ENCODE measurements at regions not wholly inside any gene's neighbourhood (a gene's known extent, or its start where the extent isn't known, plus 50 kb on each side); places are given as distances from the start of the nearest gene placed in this dataset.
"Not testable (repeated sequence)": the region's sequence is repeated elsewhere in the genome, so short reads cannot be mapped to it uniquely, and the experiment has no call there.

DNA sequence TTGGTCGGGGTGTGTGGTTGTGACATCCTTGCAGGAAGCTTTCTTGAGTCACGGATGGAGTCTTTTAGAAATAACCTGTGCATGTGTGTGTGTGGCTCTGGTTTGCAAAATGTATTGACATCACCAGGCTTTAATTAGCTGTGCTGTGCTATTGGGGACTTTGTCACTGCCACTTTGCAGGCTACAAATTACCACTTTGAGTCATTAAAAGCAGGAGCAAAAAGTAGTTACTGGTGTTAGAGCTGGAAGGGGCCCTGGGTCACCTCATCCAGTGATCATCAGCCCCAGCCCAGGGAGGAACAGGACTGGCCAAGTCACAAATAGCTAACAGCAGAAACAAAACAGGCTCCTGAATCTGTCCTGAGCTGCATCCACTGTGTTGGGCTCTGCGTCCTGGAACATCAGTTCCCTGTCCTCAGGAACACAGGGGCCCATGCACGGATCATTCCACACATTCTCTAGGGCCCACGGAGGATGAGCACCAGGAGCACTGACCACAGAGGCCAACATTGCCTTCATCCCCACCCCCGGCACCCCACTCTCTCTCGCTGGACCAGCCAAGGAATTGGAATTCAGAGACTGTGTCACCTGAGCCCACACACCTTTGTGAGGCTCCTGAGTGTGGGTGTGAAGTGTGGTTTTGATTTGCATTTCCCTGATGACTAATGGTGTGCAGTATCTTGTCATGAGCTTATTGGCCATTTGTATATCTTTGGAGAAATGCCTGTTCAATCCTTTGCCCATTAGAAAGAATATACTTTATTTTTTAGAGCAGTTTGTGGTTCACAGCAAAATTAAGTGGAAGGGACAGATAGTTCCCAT, 280.1 kb upstream of the C1orf174 start:
- Histone ChIP-seq H3K27me3 (ENCODE audit: insufficient read depth, low read length) (no peaks in the 10 kb centered on the region), H2AFZ (ENCODE audit: low read depth, low read length) (no peak overlapping the region)

DNA sequence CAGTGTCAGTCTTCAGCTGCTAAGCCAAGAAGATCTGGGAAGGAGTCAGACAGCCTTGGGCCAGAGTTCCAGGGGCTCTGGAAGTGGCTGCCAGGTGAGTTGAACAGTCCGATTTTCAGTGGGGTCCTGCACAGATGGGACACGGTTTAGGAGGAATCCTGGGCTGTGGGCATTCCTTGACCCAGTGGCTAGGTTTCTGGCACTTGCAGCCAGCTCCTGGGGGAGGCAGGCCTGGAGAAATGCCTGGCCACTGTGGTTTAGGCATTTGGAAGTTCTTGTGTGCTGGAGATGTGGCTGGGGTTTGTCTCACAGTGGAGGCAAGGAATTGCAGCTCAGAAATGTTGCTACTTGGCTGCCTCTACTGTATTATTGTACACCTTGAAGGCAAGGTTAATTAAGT, 286.4 kb upstream of the C1orf174 start:
- H3K4me1 ChIP-seq (ENCODE audit: insufficient read depth, low read length); H3K27me3 Mint-ChIP-seq (ENCODE audit: low read depth, unreplicated experiment); H3K4me1 Mint-ChIP-seq (ENCODE audit: low read depth, unreplicated experiment); H3K4me3 Mint-ChIP-seq (ENCODE audit: unreplicated experiment); H3K9me3 Mint-ChIP-seq (ENCODE audit: unreplicated experiment); DNase-seq (ENCODE audit: low read depth); H4K20me1 ChIP-seq (ENCODE audit: insufficient read depth, low read length); H3K79me2 ChIP-seq (ENCODE audit: insufficient read depth, low read length); H3K27ac ChIP-seq (ENCODE audit: low read depth, low read length); H3K4me3 ChIP-seq (ENCODE audit: insufficient read depth, low read depth, low read length); H3K9me3 ChIP-seq (ENCODE audit: insufficient read depth, low read depth, low read length); H3K27me3 ChIP-seq (ENCODE audit: insufficient read depth, low read length); H3K36me3 Mint-ChIP-seq (ENCODE audit: low read depth, unreplicated experiment); FAIRE-seq; H2AFZ ChIP-seq (ENCODE audit: low read depth, low read length); H3K9ac ChIP-seq (ENCODE audit: low read length); H3K27ac Mint-ChIP-seq (ENCODE audit: unreplicated experiment); H3K36me3 ChIP-seq (ENCODE audit: insufficient read depth, low read length); H3K4me2 ChIP-seq (ENCODE audit: low read length): not testable (repeated sequence)

More for the DNA sequence above, 280.1 kb upstream of the C1orf174 start:
- Histone ChIP-seq H3K4me1 (ENCODE audit: insufficient read depth, low read length) (no peaks in the 10 kb centered on the region), H3K9me3 (ENCODE audit: insufficient read depth, low read depth, low read length) (no peaks in the 10 kb centered on the region), H3K4me2 (ENCODE audit: low read length) (no peak overlapping the region), H3K36me3 (ENCODE audit: insufficient read depth, low read length) (no peaks in the 10 kb centered on the region), H3K9ac (ENCODE audit: low read length) (no peak overlapping the region), H4K20me1 (ENCODE audit: insufficient read depth, low read length) (no peaks in the 10 kb centered on the region), H3K4me3 (ENCODE audit: insufficient read depth, low read depth, low read length) (no peak overlapping the region), H3K27ac (ENCODE audit: low read depth, low read length) (no peak overlapping the region), H3K79me2 (ENCODE audit: insufficient read depth, low read length) (no peaks in the 10 kb centered on the region)
- no peaks in the 10 kb centered on the region for H3K36me3 Mint-ChIP-seq (ENCODE audit: low read depth, unreplicated experiment)
- no peaks in the 10 kb centered on the region for H3K4me1 Mint-ChIP-seq (ENCODE audit: low read depth, unreplicated experiment)
- DNase-seq (ENCODE audit: low read depth): no peak
- H3K4me3 Mint-ChIP-seq (ENCODE audit: unreplicated experiment): no peak overlapping the region
- peaks cover 12% of the 10 kb centered on the region for H3K9me3 Mint-ChIP-seq (ENCODE audit: unreplicated experiment)
- H3K27me3 Mint-ChIP-seq (ENCODE audit: low read depth, unreplicated experiment): no peaks in the 10 kb centered on the region
- no peak for FAIRE-seq
- TF ChIP-seq, protein P1, sequence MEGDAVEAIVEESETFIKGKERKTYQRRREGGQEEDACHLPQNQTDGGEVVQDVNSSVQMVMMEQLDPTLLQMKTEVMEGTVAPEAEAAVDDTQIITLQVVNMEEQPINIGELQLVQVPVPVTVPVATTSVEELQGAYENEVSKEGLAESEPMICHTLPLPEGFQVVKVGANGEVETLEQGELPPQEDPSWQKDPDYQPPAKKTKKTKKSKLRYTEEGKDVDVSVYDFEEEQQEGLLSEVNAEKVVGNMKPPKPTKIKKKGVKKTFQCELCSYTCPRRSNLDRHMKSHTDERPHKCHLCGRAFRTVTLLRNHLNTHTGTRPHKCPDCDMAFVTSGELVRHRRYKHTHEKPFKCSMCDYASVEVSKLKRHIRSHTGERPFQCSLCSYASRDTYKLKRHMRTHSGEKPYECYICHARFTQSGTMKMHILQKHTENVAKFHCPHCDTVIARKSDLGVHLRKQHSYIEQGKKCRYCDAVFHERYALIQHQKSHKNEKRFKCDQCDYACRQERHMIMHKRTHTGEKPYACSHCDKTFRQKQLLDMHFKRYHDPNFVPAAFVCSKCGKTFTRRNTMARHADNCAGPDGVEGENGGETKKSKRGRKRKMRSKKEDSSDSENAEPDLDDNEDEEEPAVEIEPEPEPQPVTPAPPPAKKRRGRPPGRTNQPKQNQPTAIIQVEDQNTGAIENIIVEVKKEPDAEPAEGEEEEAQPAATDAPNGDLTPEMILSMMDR (IDR thresholded peaks at IDR 0.05; ENCODE audit: insufficient read depth, low read depth, low read length): no peak
- TF ChIP-seq EZH2 (IDR thresholded peaks at IDR 0.05; ENCODE audit: insufficient read depth, low read length): no peak
- no peak overlapping the region for H3K27ac Mint-ChIP-seq (ENCODE audit: unreplicated experiment)

DNA sequence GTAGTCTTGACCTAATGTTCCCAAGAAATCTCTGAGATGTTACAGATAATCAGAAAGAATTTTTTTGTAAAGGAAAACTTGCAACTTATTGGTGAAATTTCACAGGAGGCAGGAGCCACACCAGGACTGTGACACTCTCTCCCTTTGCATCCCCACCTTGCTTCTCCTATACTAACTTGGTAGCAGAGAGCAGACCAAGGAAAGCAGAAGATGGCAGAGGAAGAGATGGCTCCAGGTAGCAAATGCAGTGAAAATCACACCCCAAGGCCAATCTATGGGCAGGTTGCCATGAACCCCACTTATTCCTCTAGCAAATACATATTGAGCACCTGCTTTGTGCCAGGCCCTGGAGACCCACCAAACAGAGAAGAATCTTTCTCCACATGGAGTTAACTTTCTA, 303.4 kb upstream of the C1orf174 start:
- H3K27me3 Mint-ChIP-seq (ENCODE audit: low read depth, unreplicated experiment): no peaks in the 10 kb centered on the region
- Histone ChIP-seq H3K36me3 (ENCODE audit: insufficient read depth, low read length) (no peaks in the 10 kb centered on the region), H3K9me3 (ENCODE audit: insufficient read depth, low read depth, low read length) (peaks cover 2% of the 10 kb centered on the region), H3K27me3 (ENCODE audit: insufficient read depth, low read length) (no peaks in the 10 kb centered on the region), H3K27ac (ENCODE audit: low read depth, low read length) (no peak overlapping the region), H2AFZ (ENCODE audit: low read depth, low read length) (no peak overlapping the region), H3K79me2 (ENCODE audit: insufficient read depth, low read length) (no peaks in the 10 kb centered on the region), H3K4me2 (ENCODE audit: low read length) (no peak overlapping the region), H3K4me3 (ENCODE audit: insufficient read depth, low read depth, low read length) (no peak overlapping the region), H4K20me1 (ENCODE audit: insufficient read depth, low read length) (no peaks in the 10 kb centered on the region), H3K4me1 (ENCODE audit: insufficient read depth, low read length) (no peaks in the 10 kb centered on the region), H3K9ac (ENCODE audit: low read length) (no peak overlapping the region)
- H3K27ac Mint-ChIP-seq (ENCODE audit: unreplicated experiment): no peak overlapping the region
- TF ChIP-seq, protein P1 (IDR thresholded peaks at IDR 0.05; ENCODE audit: insufficient read depth, low read depth, low read length): no peak
- TF ChIP-seq EZH2 (IDR thresholded peaks at IDR 0.05; ENCODE audit: insufficient read depth, low read length): no peak
- H3K9me3 Mint-ChIP-seq (ENCODE audit: unreplicated experiment): peaks cover 8% of the 10 kb centered on the region
- no peak for FAIRE-seq
- no peaks in the 10 kb centered on the region for H3K36me3 Mint-ChIP-seq (ENCODE audit: low read depth, unreplicated experiment)
- H3K4me3 Mint-ChIP-seq (ENCODE audit: unreplicated experiment): no peak overlapping the region
- DNase-seq (ENCODE audit: low read depth): no peak
- no peaks in the 10 kb centered on the region for H3K4me1 Mint-ChIP-seq (ENCODE audit: low read depth, unreplicated experiment)
